SK-N-SH (cell line): ENCODE measurements at regions not wholly inside any gene's neighbourhood (a gene's known extent, or its start where the extent isn't known, plus 50 kb on each side); places are given as distances from the start of the nearest gene placed in this dataset.

Source experiments
- CTCF ChIA-PET: fragments of 300-600, 350-600 bp; formaldehyde crosslinking; extraction: SDS; loops from one replicate; lab custom pipeline; 2021; lab: Yijun Ruan, JAX
- POLR2A ChIA-PET: fragments of 350-600 bp; sonication (Branson Sonifier 250); formaldehyde crosslinking; extraction: SDS; loops from one replicate; lab custom pipeline; 2020; ENCODE audit warnings: antibody characterized with exemption, inconsistent platforms; lab: Yijun Ruan, JAX
- DNase-seq: peaks from one replicate; pipeline ENCODE4 v3.0.0; 2012
- H2AFZ ChIP-seq: fragments of 200-600 bp; sonication (generic); 2 replicates; pipeline ENCODE4 v1.8.1; 2016; ENCODE audit warnings: antibody characterized with exemption, mild to moderate bottlenecking, low read depth
- H3F3A ChIP-seq: fragments of 200-600 bp; sonication (generic); replicated peaks from 2 replicates; pipeline ENCODE3; 2016; ENCODE audit warnings: antibody characterized with exemption, mild to moderate bottlenecking; ENCODE audit not compliant: insufficient read depth
- H3K27ac ChIP-seq, 2 experiments: fragments of 200-500 bp in 1 of 2; fragments of 200-600 bp in 1 of 2; sonication (Bioruptor generic) in 1 of 2; sonication (generic), shearing (Covaris generic) in 1 of 2; 2 replicates each; pipeline versions ENCODE4 v1.5.1 to v1.6.1; 2014 to 2016; ENCODE audit warnings: low read depth in 2 of 2, inconsistent platforms in 1 of 2, low read length in 1 of 2, mild to moderate bottlenecking in 1 of 2, mixed read lengths in 1 of 2
- H3K27me3 ChIP-seq: fragments of 200-600 bp; sonication (generic), shearing (Covaris generic); 2 replicates; pipeline ENCODE4 v1.6.1; 2016; ENCODE audit warnings: mixed run types; ENCODE audit not compliant: insufficient read depth
- H3K36me3 ChIP-seq, 2 experiments: fragments of 200-500 bp in 1 of 2; fragments of 200-600 bp in 1 of 2; sonication (Bioruptor generic) in 1 of 2; sonication (generic) in 1 of 2; replicated peaks in 1 of 2; 2 replicates each; pipeline versions ENCODE3 to v1.5.1; 2014 to 2016; ENCODE audit warnings: low read length in 1 of 2, mild to moderate bottlenecking in 1 of 2; ENCODE audit not compliant: insufficient read depth in 2 of 2, control insufficient read depth in 1 of 2
- H3K4me1 ChIP-seq, 2 experiments: fragments of 200-500 bp in 1 of 2; fragments of 200-600 bp in 1 of 2; sonication (Bioruptor generic) in 1 of 2; sonication (generic), shearing (Covaris generic) in 1 of 2; 2 replicates each; pipeline versions ENCODE4 v1.5.1 to v1.6.1; 2014 to 2016; ENCODE audit warnings: low read depth in 1 of 2, low read length in 1 of 2, mixed run types in 1 of 2; ENCODE audit not compliant: insufficient read depth in 2 of 2, control insufficient read depth in 1 of 2
- H3K4me2 ChIP-seq: fragments of 200-600 bp; sonication (generic), shearing (Covaris generic); 2 replicates; pipeline ENCODE4 v1.6.1; 2017; ENCODE audit warnings: mixed run types
- H3K4me3 ChIP-seq, 2 experiments: fragments of 200-500 bp in 1 of 2; fragments of 200-600 bp in 1 of 2; sonication (Bioruptor generic) in 1 of 2; sonication (generic), shearing (Covaris generic) in 1 of 2; 2 replicates each; pipeline versions ENCODE4 v1.5.1 to v1.8.1; 2014 to 2016; ENCODE audit warnings: low read depth in 2 of 2, inconsistent platforms in 1 of 2, low read length in 1 of 2, mild to moderate bottlenecking in 1 of 2, mixed read lengths in 1 of 2, moderate library complexity in 1 of 2
- H3K79me2 ChIP-seq: fragments of 200-600 bp; sonication (generic); 2 replicates; pipeline ENCODE4 v1.8.1; 2017; ENCODE audit warnings: mild to moderate bottlenecking; ENCODE audit not compliant: insufficient read depth
- H3K9ac ChIP-seq: fragments of 200-600 bp; sonication (generic); 2 replicates; pipeline ENCODE4 v1.6.1; 2017; ENCODE audit warnings: mixed run types
- H3K9me2 ChIP-seq: fragments of 200-600 bp; sonication (generic); 2 replicates; pipeline ENCODE4 v1.6.1; 2017; ENCODE audit warnings: mixed run types
- H3K9me3 ChIP-seq: fragments of 200-600 bp; sonication (generic); 2 replicates; pipeline ENCODE4 v1.6.1; 2017; ENCODE audit warnings: mixed run types, mild to moderate bottlenecking, moderate library complexity
- H4K20me1 ChIP-seq: fragments of 200-600 bp; sonication (generic); 2 replicates; pipeline ENCODE4 v1.6.1; 2017; ENCODE audit warnings: mild to moderate bottlenecking, mixed run types; ENCODE audit not compliant: insufficient read depth
- GABPA ChIP-seq: IDR thresholded peaks from 2 replicates; pipeline ENCODE4 v1.4.0; 2012; ENCODE audit warnings: low read depth, mild to moderate bottlenecking
- GATA2 ChIP-seq: sonication (generic); formaldehyde crosslinking; IDR thresholded peaks from 2 replicates; pipeline ENCODE4 v1.5.0; 2020; ENCODE audit warnings: mild to moderate bottlenecking, missing genetic modification reagents
- JUND ChIP-seq: IDR thresholded peaks from 2 replicates; pipeline ENCODE4 v1.4.0; 2012
- MEF2A ChIP-seq: IDR thresholded peaks from 2 replicates; pipeline ENCODE4 v1.4.0; 2012; ENCODE audit warnings: low read depth, borderline replicate concordance
- MXI1 ChIP-seq: IDR thresholded peaks from 2 replicates; pipeline ENCODE4 v1.6.1; 2012; ENCODE audit warnings: mild to moderate bottlenecking, low read depth, low read length, improper control_type of control experiment
- NFIC ChIP-seq: IDR thresholded peaks from 2 replicates; pipeline ENCODE4 v1.4.0; 2012; ENCODE audit warnings: borderline replicate concordance
- NRF1 ChIP-seq: IDR thresholded peaks from 2 replicates; pipeline ENCODE4 v1.6.1; 2012; ENCODE audit warnings: low read depth, mild to moderate bottlenecking, low read length
- POLR2AphosphoS5 ChIP-seq: IDR thresholded peaks from 2 replicates; pipeline ENCODE4 v1.6.1; 2012; ENCODE audit warnings: low read depth, low read length
- RAD21 ChIP-seq: IDR thresholded peaks from 2 replicates; pipeline ENCODE4 v1.6.1; 2012; ENCODE audit warnings: mild to moderate bottlenecking, low read length
- RCOR1 ChIP-seq: fragments of 150-350 bp; IDR thresholded peaks from 2 replicates; pipeline ENCODE4 v1.6.1; 2017; ENCODE audit warnings: antibody characterized with exemption, low read length
- RFX5 ChIP-seq: IDR thresholded peaks from 2 replicates; pipeline ENCODE4 v1.6.1; 2012; ENCODE audit warnings: mild to moderate bottlenecking, improper control_type of control experiment, low read length
- RXRA ChIP-seq: IDR thresholded peaks from 2 replicates; pipeline ENCODE4 v1.4.0; 2012; ENCODE audit warnings: low read depth, mild to moderate bottlenecking, borderline replicate concordance
- SIN3A ChIP-seq: IDR thresholded peaks from 2 replicates; pipeline ENCODE4 v1.6.1; 2012; ENCODE audit warnings: low read depth, mild to moderate bottlenecking, low read length, moderate library complexity, borderline replicate concordance
- SMC3 ChIP-seq: IDR thresholded peaks from 2 replicates; pipeline ENCODE4 v1.6.1; 2012; ENCODE audit warnings: low read depth, low read length, improper control_type of control experiment
- TCF12 ChIP-seq: IDR thresholded peaks from 2 replicates; pipeline ENCODE4 v1.4.0; 2012
- WGBS: methylation state at CpG from one replicate; pipeline ENCODE4 v1.1.6; 2017; ENCODE audit warnings: low lambda C conversion rate; 5-methylcytosine and 5-hydroxymethylcytosine counted together
- TF ChIP-seq, protein P1 (sequence below): IDR thresholded peaks from 2 replicates; pipeline ENCODE4 v1.6.1; 2012; ENCODE audit warnings: mild to moderate bottlenecking, low read depth, low read length, moderate library complexity
- TF ChIP-seq, protein P2 (sequence below): fragments of 150-350 bp; IDR thresholded peaks from 2 replicates; pipeline ENCODE4 v1.6.1; 2016; ENCODE audit warnings: mild to moderate bottlenecking, low read depth, low read length
- TF ChIP-seq, protein P3 (sequence below): IDR thresholded peaks from 2 replicates; pipeline ENCODE4 v1.4.0; 2012; ENCODE audit warnings: low read depth, borderline replicate concordance
- TF ChIP-seq, protein P4 (sequence below): fragments of 150-350 bp; IDR thresholded peaks from 2 replicates; pipeline ENCODE4 v1.6.1; 2017; ENCODE audit warnings: antibody characterized with exemption, low read length, low read depth, borderline replicate concordance

DNA sequence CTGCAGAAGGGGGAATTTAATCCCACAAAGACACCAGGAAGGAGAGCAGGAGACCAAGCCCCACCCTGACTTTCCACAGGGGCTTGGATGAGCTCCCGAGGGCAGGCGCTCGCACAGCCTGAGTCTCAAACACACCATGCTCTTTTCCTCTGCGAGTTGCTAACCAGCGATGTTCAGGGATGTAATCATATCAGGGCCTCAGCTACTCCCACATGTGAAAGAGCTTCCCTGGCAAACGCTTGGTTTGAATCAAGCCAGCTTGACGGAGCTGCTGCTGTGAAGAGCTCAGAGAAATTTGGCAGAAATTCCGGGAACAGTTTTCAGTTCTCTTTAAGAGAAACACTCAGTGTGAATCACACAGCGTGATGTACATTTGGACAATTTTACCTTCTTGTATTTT is 385.8 kb downstream of the GALR1 start (continued):
- TF ChIP-seq, protein P1, sequence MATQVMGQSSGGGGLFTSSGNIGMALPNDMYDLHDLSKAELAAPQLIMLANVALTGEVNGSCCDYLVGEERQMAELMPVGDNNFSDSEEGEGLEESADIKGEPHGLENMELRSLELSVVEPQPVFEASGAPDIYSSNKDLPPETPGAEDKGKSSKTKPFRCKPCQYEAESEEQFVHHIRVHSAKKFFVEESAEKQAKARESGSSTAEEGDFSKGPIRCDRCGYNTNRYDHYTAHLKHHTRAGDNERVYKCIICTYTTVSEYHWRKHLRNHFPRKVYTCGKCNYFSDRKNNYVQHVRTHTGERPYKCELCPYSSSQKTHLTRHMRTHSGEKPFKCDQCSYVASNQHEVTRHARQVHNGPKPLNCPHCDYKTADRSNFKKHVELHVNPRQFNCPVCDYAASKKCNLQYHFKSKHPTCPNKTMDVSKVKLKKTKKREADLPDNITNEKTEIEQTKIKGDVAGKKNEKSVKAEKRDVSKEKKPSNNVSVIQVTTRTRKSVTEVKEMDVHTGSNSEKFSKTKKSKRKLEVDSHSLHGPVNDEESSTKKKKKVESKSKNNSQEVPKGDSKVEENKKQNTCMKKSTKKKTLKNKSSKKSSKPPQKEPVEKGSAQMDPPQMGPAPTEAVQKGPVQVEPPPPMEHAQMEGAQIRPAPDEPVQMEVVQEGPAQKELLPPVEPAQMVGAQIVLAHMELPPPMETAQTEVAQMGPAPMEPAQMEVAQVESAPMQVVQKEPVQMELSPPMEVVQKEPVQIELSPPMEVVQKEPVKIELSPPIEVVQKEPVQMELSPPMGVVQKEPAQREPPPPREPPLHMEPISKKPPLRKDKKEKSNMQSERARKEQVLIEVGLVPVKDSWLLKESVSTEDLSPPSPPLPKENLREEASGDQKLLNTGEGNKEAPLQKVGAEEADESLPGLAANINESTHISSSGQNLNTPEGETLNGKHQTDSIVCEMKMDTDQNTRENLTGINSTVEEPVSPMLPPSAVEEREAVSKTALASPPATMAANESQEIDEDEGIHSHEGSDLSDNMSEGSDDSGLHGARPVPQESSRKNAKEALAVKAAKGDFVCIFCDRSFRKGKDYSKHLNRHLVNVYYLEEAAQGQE = no peak
- no peak for TF ChIP-seq POLR2AphosphoS5
- TF ChIP-seq MXI1 = no peak
- TF ChIP-seq, protein P2, sequence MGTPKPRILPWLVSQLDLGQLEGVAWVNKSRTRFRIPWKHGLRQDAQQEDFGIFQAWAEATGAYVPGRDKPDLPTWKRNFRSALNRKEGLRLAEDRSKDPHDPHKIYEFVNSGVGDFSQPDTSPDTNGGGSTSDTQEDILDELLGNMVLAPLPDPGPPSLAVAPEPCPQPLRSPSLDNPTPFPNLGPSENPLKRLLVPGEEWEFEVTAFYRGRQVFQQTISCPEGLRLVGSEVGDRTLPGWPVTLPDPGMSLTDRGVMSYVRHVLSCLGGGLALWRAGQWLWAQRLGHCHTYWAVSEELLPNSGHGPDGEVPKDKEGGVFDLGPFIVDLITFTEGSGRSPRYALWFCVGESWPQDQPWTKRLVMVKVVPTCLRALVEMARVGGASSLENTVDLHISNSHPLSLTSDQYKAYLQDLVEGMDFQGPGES = no peak
- no peak for TF ChIP-seq JUND
- no peak for TF ChIP-seq MEF2A

DNA sequence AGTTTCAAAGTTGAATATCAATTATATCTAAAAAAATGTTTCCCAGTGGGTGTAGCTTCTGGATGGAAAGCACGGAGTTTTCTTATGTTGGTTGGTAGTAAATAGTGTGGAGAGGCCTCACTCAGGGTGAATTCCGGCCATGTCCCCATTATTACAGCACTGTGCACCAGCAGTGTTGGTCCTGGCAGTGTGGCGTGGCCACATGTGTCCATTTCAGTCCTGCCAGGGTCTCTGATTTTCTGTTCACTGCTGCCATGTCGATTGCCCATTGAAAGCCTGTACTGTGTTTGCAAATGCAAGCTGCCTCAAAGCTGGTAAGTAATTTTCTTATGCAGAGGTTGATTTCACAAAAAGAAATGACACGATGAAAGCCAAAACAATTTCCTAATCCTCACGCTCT is 386.2 kb downstream of the GALR1 start:
- Histone ChIP-seq H3F3A (no peaks in the 10 kb centered on the region), H3K27me3 (no peaks in the 10 kb centered on the region), H3K36me3 (no peaks in the 10 kb centered on the region), H4K20me1 (no peaks in the 10 kb centered on the region), H3K9me2 (no peaks in the 10 kb centered on the region), H3K27ac (no peak overlapping the region), H3K4me3 (no peak overlapping the region), H3K79me2 (no peaks in the 10 kb centered on the region), H2AFZ (no peak overlapping the region), H3K9ac (no peak overlapping the region), H3K4me2 (no peak overlapping the region), H3K4me1 (no peaks in the 10 kb centered on the region), H3K9me3 (no peaks in the 10 kb centered on the region)
- WGBS = 25% methylated on average over 6 of the region's 6 CpGs
- TF ChIP-seq SMC3 (no peak), NRF1 (no peak), JUND (no peak), GATA2 (CRISPR knock-in tag) (no peak), RFX5 (no peak), GABPA (no peak), MXI1 (no peak), MEF2A (no peak), TCF12 (no peak), NFIC (no peak), RAD21 (no peak), RXRA (no peak), SIN3A (no peak), RCOR1 (no peak)
- TF ChIP-seq, protein P3, sequence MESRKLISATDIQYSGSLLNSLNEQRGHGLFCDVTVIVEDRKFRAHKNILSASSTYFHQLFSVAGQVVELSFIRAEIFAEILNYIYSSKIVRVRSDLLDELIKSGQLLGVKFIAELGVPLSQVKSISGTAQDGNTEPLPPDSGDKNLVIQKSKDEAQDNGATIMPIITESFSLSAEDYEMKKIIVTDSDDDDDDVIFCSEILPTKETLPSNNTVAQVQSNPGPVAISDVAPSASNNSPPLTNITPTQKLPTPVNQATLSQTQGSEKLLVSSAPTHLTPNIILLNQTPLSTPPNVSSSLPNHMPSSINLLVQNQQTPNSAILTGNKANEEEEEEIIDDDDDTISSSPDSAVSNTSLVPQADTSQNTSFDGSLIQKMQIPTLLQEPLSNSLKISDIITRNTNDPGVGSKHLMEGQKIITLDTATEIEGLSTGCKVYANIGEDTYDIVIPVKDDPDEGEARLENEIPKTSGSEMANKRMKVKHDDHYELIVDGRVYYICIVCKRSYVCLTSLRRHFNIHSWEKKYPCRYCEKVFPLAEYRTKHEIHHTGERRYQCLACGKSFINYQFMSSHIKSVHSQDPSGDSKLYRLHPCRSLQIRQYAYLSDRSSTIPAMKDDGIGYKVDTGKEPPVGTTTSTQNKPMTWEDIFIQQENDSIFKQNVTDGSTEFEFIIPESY = no peak
- TF ChIP-seq, protein P2 = no peak
- TF ChIP-seq, protein P4, sequence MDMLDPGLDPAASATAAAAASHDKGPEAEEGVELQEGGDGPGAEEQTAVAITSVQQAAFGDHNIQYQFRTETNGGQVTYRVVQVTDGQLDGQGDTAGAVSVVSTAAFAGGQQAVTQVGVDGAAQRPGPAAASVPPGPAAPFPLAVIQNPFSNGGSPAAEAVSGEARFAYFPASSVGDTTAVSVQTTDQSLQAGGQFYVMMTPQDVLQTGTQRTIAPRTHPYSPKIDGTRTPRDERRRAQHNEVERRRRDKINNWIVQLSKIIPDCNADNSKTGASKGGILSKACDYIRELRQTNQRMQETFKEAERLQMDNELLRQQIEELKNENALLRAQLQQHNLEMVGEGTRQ = no peak
- POLR2A ChIA-PET = no interaction called here
- no peak for DNase-seq
- CTCF ChIA-PET = interaction anchor here (2.0 kb wide), 1 partner anchor 15 kb away, joined by 6 read pairs; no protein-coding TSS in a partner anchor
